ENCODE measurements at regions not wholly inside any gene's neighbourhood (a gene's known extent, or its start where the extent isn't known, plus 50 kb on each side); places are given as distances from the start of the nearest gene placed in this dataset.

DNA sequence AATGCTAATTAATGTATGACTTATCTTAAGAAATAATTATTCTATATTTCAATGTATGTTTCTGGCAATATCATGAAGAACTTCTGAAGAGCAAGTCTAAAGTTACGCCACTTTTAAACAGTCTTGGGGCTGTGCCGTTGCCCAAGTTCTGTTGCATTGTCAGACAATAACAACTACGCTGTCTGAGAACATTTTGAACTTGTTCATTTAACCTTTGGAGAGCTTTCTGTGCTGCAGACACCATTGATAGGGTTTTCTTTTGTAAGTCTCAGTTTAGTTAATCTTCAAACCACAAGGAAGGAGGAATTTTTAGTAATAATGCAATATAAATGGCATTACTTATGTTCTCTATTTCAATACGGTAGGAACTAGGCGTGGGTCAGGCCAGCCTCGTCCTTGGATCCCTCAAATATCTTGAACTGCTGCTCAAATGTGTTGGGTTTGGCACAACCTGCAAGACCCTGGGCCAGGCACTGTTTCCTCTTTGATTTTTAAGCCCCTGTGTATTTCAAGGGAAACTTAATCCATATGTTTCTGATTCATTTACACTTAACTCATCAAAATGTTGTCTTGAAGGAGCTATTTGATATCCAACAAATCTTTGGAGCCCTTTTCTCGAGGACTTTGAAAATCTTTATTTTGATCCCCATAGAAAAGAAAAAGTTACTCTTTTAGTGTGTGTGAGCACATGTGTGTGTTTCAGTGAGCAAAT is 215.5 kb downstream of the INHBA start:
- TF ChIP-seq, protein P1, sequence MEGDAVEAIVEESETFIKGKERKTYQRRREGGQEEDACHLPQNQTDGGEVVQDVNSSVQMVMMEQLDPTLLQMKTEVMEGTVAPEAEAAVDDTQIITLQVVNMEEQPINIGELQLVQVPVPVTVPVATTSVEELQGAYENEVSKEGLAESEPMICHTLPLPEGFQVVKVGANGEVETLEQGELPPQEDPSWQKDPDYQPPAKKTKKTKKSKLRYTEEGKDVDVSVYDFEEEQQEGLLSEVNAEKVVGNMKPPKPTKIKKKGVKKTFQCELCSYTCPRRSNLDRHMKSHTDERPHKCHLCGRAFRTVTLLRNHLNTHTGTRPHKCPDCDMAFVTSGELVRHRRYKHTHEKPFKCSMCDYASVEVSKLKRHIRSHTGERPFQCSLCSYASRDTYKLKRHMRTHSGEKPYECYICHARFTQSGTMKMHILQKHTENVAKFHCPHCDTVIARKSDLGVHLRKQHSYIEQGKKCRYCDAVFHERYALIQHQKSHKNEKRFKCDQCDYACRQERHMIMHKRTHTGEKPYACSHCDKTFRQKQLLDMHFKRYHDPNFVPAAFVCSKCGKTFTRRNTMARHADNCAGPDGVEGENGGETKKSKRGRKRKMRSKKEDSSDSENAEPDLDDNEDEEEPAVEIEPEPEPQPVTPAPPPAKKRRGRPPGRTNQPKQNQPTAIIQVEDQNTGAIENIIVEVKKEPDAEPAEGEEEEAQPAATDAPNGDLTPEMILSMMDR (IDR thresholded peaks at IDR 0.05): no peak
- TF ChIP-seq POLR2A (IDR thresholded peaks at IDR 0.05): no peak
